ENCODE measurements at regions not wholly inside any gene's neighbourhood (a gene's known extent, or its start where the extent isn't known, plus 50 kb on each side); places are given as distances from the start of the nearest gene placed in this dataset.

- WGBS, 2 donors: 86 to 87% methylated on average over 15 of the region's 15 CpGs
- Histone ChIP-seq H3K9me3 (no peaks in the 10 kb centered on the region), H3K4me3 (no peak overlapping the region), H3K36me3 (no peaks in the 10 kb centered on the region), H3K27me3 (peaks cover 0 to 37% (median 0%) of the 10 kb centered on the region in 4 donors), H3K4me1 (peaks cover 6 to 26% (median 8%) of the 10 kb centered on the region in 3 donors), H3K27ac (no peak overlapping the region)
- DNase-seq: no peak
- intact Hi-C loops (cut with DNase I): no loop called here
- TF ChIP-seq POLR2A (IDR thresholded peaks at IDR 0.05): no peak
- TF ChIP-seq, protein P1, sequence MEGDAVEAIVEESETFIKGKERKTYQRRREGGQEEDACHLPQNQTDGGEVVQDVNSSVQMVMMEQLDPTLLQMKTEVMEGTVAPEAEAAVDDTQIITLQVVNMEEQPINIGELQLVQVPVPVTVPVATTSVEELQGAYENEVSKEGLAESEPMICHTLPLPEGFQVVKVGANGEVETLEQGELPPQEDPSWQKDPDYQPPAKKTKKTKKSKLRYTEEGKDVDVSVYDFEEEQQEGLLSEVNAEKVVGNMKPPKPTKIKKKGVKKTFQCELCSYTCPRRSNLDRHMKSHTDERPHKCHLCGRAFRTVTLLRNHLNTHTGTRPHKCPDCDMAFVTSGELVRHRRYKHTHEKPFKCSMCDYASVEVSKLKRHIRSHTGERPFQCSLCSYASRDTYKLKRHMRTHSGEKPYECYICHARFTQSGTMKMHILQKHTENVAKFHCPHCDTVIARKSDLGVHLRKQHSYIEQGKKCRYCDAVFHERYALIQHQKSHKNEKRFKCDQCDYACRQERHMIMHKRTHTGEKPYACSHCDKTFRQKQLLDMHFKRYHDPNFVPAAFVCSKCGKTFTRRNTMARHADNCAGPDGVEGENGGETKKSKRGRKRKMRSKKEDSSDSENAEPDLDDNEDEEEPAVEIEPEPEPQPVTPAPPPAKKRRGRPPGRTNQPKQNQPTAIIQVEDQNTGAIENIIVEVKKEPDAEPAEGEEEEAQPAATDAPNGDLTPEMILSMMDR (IDR thresholded peaks at IDR 0.05): no peak
Observed at GRCh38 chr12:131551675-131552491, 159.0 kb upstream of the SFSWAP start.

DNA sequence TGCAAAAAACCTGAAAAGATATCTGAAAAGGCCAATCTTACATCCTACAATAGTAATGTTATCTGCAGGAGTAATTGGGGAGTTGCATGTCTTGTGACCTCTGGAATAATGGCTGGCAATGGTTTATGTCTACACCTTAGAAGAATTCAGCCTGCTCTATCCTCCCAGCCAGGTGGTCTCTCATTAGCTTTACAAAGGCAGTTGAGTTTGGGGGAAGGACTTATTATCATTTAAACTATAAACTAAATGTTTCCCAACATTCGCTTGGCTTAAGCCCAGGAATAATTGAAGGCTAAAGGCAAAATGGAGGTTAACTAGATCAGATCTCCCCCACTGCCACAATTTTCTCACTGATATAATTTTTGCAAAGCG, 158.4 kb upstream of the SFSWAP start:
- Histone ChIP-seq H3K27ac (no peak overlapping the region), H3K4me3 (no peak overlapping the region), H3K9me3 (no peaks in the 10 kb centered on the region), H3K27me3 (peaks cover 0 to 37% (median 0%) of the 10 kb centered on the region in 4 donors), H3K4me1 (peaks cover 6 to 29% (median 8%) of the 10 kb centered on the region in 3 donors), H3K36me3 (no peaks in the 10 kb centered on the region)
- TF ChIP-seq, protein P1 (IDR thresholded peaks at IDR 0.05): no peak
- TF ChIP-seq POLR2A (IDR thresholded peaks at IDR 0.05): no peak
- intact Hi-C loops (cut with DNase I): no loop called here
- DNase-seq: no peak
- 91 to 97% methylated on average over 2 of the region's 2 CpGs for WGBS, 2 donors

GRCh38 chr12:131553096-131553777, 157.7 kb upstream of the SFSWAP start:
- DNase-seq: no peak
- WGBS, 2 donors: 77 to 80% methylated on average over 5 to 6 of the region's 6 CpGs
- Histone ChIP-seq H3K9me3 (no peaks in the 10 kb centered on the region), H3K4me1 (peaks cover 6 to 29% (median 8%) of the 10 kb centered on the region in 3 donors), H3K36me3 (no peaks in the 10 kb centered on the region), H3K27ac (no peak overlapping the region), H3K27me3 (peaks cover 0 to 41% (median 0%) of the 10 kb centered on the region in 4 donors), H3K4me3 (no peak overlapping the region)
- intact Hi-C loops (cut with DNase I): no loop called here
- TF ChIP-seq, protein P1 (IDR thresholded peaks at IDR 0.05): no peak
- no peak for TF ChIP-seq POLR2A (IDR thresholded peaks at IDR 0.05)

- H3K27me3 ChIP-seq: peaks cover 0 to 45% (median 0%) of the 10 kb centered on the region in 4 donors
- H3K9me3 ChIP-seq: no peaks in the 10 kb centered on the region
- peaks cover 6 to 29% (median 8%) of the 10 kb centered on the region in 3 donors for H3K4me1 ChIP-seq
- peak overlapping the region; percentile 52 to 65 (median 55) for H3K27ac ChIP-seq
- 52 to 61% methylated on average over 8 to 11 of the region's 18 CpGs for WGBS, 2 donors
- no peaks in the 10 kb centered on the region for H3K36me3 ChIP-seq
- intact Hi-C loops (cut with DNase I): no loop called here
- TF ChIP-seq POLR2A (IDR thresholded peaks at IDR 0.05): no peak
- TF ChIP-seq, protein P1 (IDR thresholded peaks at IDR 0.05): no peak
- DNase-seq: no peak
- no peak overlapping the region for H3K4me3 ChIP-seq
Observed at GRCh38 chr12:131555197-131555846, 155.6 kb upstream of the SFSWAP start.

Data from esophagus squamous epithelium (tissue), 5 donors.